ENCODE measurements at regions not wholly inside any gene's neighbourhood (a gene's known extent, or its start where the extent isn't known, plus 50 kb on each side); places are given as distances from the start of the nearest gene placed in this dataset.

GRCh38 chr13:69600811-69601210 lies 506.8 kb upstream of the ATXN8OS start:
- Histone ChIP-seq H4K20me1 (ENCODE audit: control insufficient read depth, insufficient read depth) (no peaks in the 10 kb centered on the region), H3K4me3 (no peak overlapping the region), H3K27ac (ENCODE audit: control insufficient read depth, insufficient read depth) (no peak overlapping the region), H3K9me3 (replicated peaks; ENCODE audit: control insufficient read depth, insufficient read depth, low read length) (no peaks in the 10 kb centered on the region), H3K4me1 (ENCODE audit: control insufficient read depth, insufficient read depth, low read length) (no peaks in the 10 kb centered on the region), H2AFZ (ENCODE audit: control insufficient read depth, low read depth, low read length) (no peak overlapping the region), H3K27me3 (replicated peaks in 1 of 2; ENCODE audit: control insufficient read depth in 2 of 2, insufficient read depth in 2 of 2, low read length in 1 of 2) (no peaks in the 10 kb centered on the region), H3K79me2 (ENCODE audit: control insufficient read depth, insufficient read depth, low read length) (no peaks in the 10 kb centered on the region), H3K4me2 (ENCODE audit: control insufficient read depth, insufficient read depth) (no peak overlapping the region), H3K36me3 (ENCODE audit: control insufficient read depth in 2 of 2, insufficient read depth in 2 of 2, low read length in 1 of 2) (no peaks in the 10 kb centered on the region), H3K9ac (ENCODE audit: control insufficient read depth, insufficient read depth, low read length) (no peak overlapping the region)
- BruUV-seq (replicated peaks): no TSS peak
- DNase-seq (ENCODE audit: low read depth, low spot score) (no peak), FAIRE-seq (no peak), ATAC-seq (no peak)
- ChIA-PET CTCF (interaction anchor here (1.1 kb wide), 1 partner anchor 16 kb away, joined by 3 read pairs; no protein-coding TSS in a partner anchor), RAD21 (ENCODE audit: unreplicated experiment) (no interaction called here), POLR2A (no interaction called here), SMC1A (ENCODE audit: uncharacterized antibody, unreplicated experiment) (no interaction called here)
- no peak for TF ChIP-seq CHD4 (IDR thresholded peaks at IDR 0.05)
- TF ChIP-seq CEBPB (IDR thresholded peaks at IDR 0.05; ENCODE audit: borderline replicate concordance in 1 of 2, low read depth in 2 of 2, low read length in 2 of 2): no peak
- TF ChIP-seq MAX (IDR thresholded peaks at IDR 0.05; ENCODE audit: low read depth, low read length): no peak
- TF ChIP-seq RAD21 (IDR thresholded peaks at IDR 0.05; ENCODE audit: insufficient read depth, low read depth, low read length): no peak
- no peak for TF ChIP-seq EED (IDR thresholded peaks at IDR 0.05; ENCODE audit: low read depth)
- TF ChIP-seq CHD2 (IDR thresholded peaks at IDR 0.05; ENCODE audit: borderline replicate concordance, low read depth, low read length): no peak
- TF ChIP-seq POLR2AphosphoS5 (IDR thresholded peaks at IDR 0.05; ENCODE audit: low read length): no peak
- no peak for TF ChIP-seq RELB (IDR thresholded peaks at IDR 0.05; ENCODE audit: low read depth)
- intact Hi-C loops (cut with micrococcal nuclease; ENCODE audit: unreplicated experiment) (no loop called here), in situ Hi-C loops (cut with MboI) (no loop called here)
- 21% methylated on average over 3 of the region's 3 CpGs for WGBS (ENCODE audit: insufficient coverage, insufficient replicate concordance, low lambda C conversion rate, missing lambda C conversion rate)
